Heart right ventricle (tissue), 16 donors: ENCODE measurements at regions not wholly inside any gene's neighbourhood (a gene's known extent, or its start where the extent isn't known, plus 50 kb on each side); places are given as distances from the start of the nearest gene placed in this dataset.
A peak's percentile ranks its signal among the peaks of the same experiment; 100 is the strongest.

Experiments
- ATAC-seq, 8 donors: fragments of 200-7000 bp; cut with Tn5 transposase; one replicate each; pipeline ENCODE4 v1.9.1; 2020; ENCODE audit warnings: mild to moderate bottlenecking in 8 of 8, moderate library complexity in 8 of 8, moderate number of reproducible peaks in 1 of 8
- DNase-seq, 2 donors: peaks; one replicate each; pipeline ENCODE4 v3.0.0-alpha.2; 2020
- H3K27ac ChIP-seq, 10 donors: fragments of 200-600 bp; sonication (generic) in 2 of 10; one replicate each; pipeline versions ENCODE4 v1.5.0 to v1.8.0; 2020 to 2022; ENCODE audit warnings: mild to moderate bottlenecking in 3 of 10
- H3K27me3 ChIP-seq, 7 donors: fragments of 200-600 bp; one replicate each; pipeline ENCODE4 v1.8.0; 2021 to 2022; ENCODE audit warnings: mild to moderate bottlenecking in 2 of 7
- H3K36me3 ChIP-seq, 9 donors: fragments of 200-600 bp; sonication (generic) in 1 of 9; one replicate each; pipeline versions ENCODE4 v1.5.0 to v1.8.0; 2020 to 2022; ENCODE audit warnings: mild to moderate bottlenecking in 2 of 9
- H3K4me1 ChIP-seq, 9 donors: fragments of 200-600 bp; sonication (generic) in 1 of 9; one replicate each; pipeline versions ENCODE4 v1.5.0 to v1.8.0; 2020 to 2022; ENCODE audit warnings: mild to moderate bottlenecking in 4 of 9
- H3K4me3 ChIP-seq, 10 donors: fragments of 200-600 bp; sonication (generic) in 2 of 10; one replicate each; pipeline versions ENCODE4 v1.5.0 to v1.8.0; 2020 to 2022; ENCODE audit warnings: mild to moderate bottlenecking in 7 of 10, moderate library complexity in 2 of 10
- H3K9me3 ChIP-seq, 11 donors: fragments of 200-600 bp in 10 of 11; sonication (generic) in 2 of 11; one replicate each; pipeline versions ENCODE4 v1.5.0 to v1.8.0; 2013 to 2022; ENCODE audit warnings: mild to moderate bottlenecking in 2 of 11, control low read depth in 1 of 11, moderate library complexity in 1 of 11
- CTCF ChIP-seq, 9 donors: fragments of 200-600 bp; sonication (generic) in 2 of 9; IDR thresholded peaks; one replicate each; pipeline versions ENCODE4 v1.5.0 to v1.8.0; 2021 to 2022; ENCODE audit warnings: antibody characterized with exemption in 9 of 9, mild to moderate bottlenecking in 5 of 9, moderate library complexity in 1 of 9
- WGBS, 2 donors: extraction: QIAGEN DNeasy Blood & Tissue Kit; methylation state at CpG; one replicate each; pipeline ENCODE4 v1.1.7; 2013; ENCODE audit warnings: inconsistent platforms in 1 of 2; 5-methylcytosine and 5-hydroxymethylcytosine counted together
- intact Hi-C, 10 donors: fragments of 100-400 bp; cut with DNase I; formaldehyde crosslinking; loops; one replicate each; pipeline versions ENCODE4 v1.11.1 to v1.14.2; 2022
- donor health status: Arrhythmogenic right ventricular cardiomyopathy.
- donor health status: ischemic (EF 13 %, LVEDD 7.1; RV severe dilation, severe dysfunction).
- donor health status: healthy with polysubstance abuse.
- donor health status: DM: no; HTN: yes; CAD: no.
- donor health status: DM: no; HTN: no; CAD: no.
- donor health status: ischemic (EF 25% LVEDD 6.9; RV normal size, moderate dysfunction).
- donor health status: ischemic (EF 25% LVEDD 5.7; RV mildly dilated, moderate dysfunction).
- donor health status: healthy.
- donor health status: DM: yes; HTN: yes; CAD: no.
- donor health status: Ischemic cardiomyopathy.
- donor health status: ischemic (EF 35%, LVEDD 5.7; RV mildly dilated, moderate dysfunction).
- donor health status: nonischemic (EF 11% LVEDD 7.7; RV severe dilation, severe dysfunction).
- donor health status: DM: yes; HTN: yes; CAD: no.
- donor health status: PGD.
- donor health status: ischemic (EF 29% LVEDD 5.4; RV normal size, mild dysfunction).
- donor health status: nonischemic (EF 23%, LVEDD 6.1; RV moderate dilation, normal function).

DNA sequence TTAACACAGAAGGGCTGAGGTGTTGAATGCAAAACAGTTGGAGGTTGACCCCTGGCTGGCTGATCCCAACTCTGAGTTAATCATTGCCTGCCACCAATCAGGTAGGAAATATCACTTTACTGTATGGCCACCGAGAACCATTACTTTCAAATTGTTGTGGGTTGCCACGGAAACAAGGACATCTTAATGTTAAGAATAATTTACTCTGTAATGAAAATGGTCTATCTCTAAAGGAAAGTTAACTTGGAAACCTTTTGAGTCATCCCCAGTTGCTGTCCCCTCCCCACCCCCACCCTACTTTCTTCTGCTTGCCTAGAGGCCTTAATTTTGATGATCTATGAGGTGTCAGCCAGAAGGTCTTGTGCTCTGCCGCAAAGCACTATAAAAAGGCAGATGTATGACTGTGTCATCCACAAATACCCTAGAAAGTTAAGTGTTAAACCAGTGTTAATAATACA, 78.7 kb upstream of the SNRK start:
- Histone ChIP-seq H3K27ac (no peak overlapping the region), H3K9me3 (no peaks in the 10 kb centered on the region), H3K4me3 (no peak overlapping the region), H3K27me3 (no peaks in the 10 kb centered on the region), H3K36me3 (no peaks in the 10 kb centered on the region), H3K4me1 (peaks cover 0 to 22% (median 9%) of the 10 kb centered on the region in 9 donors)
- DNase-seq (no peak), ATAC-seq (no peak)
- 87 to 91% methylated on average over 3 of the region's 3 CpGs for WGBS, 2 donors
- no peak for TF ChIP-seq CTCF (IDR thresholded peaks at IDR 0.05)
- intact Hi-C loops = no loop called here

GRCh38 chr3:43206632-43207031, 79.7 kb upstream of the SNRK start:
- Histone ChIP-seq H3K27ac (no peak overlapping the region), H3K4me1 (peaks cover 0 to 23% (median 9%) of the 10 kb centered on the region in 9 donors), H3K27me3 (no peaks in the 10 kb centered on the region), H3K4me3 (no peak overlapping the region), H3K36me3 (no peaks in the 10 kb centered on the region), H3K9me3 (no peaks in the 10 kb centered on the region)
- intact Hi-C loops = no loop called here
- ATAC-seq = no peak
- no peak for DNase-seq
- no peak for TF ChIP-seq CTCF (IDR thresholded peaks at IDR 0.05)
- WGBS, 2 donors = 94 to 95% methylated on average over 10 of the region's 10 CpGs

DNA sequence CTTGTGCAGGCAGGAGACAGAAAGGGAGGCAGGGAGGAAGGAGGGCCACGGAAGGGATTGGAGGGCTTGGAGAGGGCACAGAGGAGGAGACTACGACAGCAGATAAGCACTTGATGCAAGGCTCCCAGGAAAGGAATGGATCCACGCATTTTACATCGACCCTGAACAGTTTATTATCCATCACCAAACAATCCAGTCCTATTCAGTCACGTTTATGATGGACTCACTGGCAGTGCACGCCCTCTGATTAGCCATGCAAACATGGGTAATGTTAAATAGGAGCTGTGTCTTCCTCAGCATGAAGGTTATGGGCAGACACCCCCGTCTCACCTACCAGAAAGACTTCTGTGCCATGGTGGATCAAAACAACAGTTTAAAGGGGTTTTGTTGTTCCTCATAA, 80.2 kb upstream of the SNRK start:
- WGBS, 2 donors = 75 to 84% methylated on average over 7 of the region's 7 CpGs
- no peak for TF ChIP-seq CTCF (IDR thresholded peaks at IDR 0.05)

DNA sequence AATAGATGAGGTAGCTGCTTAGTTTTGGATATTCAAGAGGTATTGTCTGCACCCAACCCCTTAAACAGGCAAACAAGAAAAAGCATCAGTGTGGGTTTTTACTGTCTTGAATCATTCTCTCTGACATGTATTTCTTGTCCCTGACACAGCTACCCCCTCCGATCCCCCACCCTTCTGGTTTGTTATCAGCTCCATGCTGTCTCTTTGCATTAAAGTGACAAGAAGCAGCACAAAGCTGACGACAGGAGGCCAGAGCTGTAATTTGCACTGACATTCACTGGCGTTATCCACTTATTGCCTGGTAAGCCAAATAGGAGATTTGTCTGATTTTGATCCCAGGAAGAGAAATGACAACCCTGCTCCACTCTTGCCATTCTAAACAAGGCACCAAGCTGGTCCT, 83.3 kb upstream of the SNRK start:
- Histone ChIP-seq H3K36me3 (no peaks in the 10 kb centered on the region), H3K27ac (no peak overlapping the region), H3K27me3 (no peaks in the 10 kb centered on the region), H3K4me3 (no peak overlapping the region), H3K9me3 (peaks cover 0 to 16% (median 6%) of the 10 kb centered on the region in 11 donors), H3K4me1 (peaks cover 0 to 8% (median 0%) of the 10 kb centered on the region in 9 donors)
- DNase-seq (no peak), ATAC-seq (peak in 1 of 8 donors; percentile 28)
- 20 to 52% methylated on average over 3 of the region's 3 CpGs for WGBS, 2 donors
- intact Hi-C loops = no loop called here
- TF ChIP-seq CTCF (IDR thresholded peaks at IDR 0.05) = no peak

More for the DNA sequence above, 80.2 kb upstream of the SNRK start:
- ATAC-seq = no peak
- no peak overlapping the region for H3K4me3 ChIP-seq
- no peaks in the 10 kb centered on the region for H3K36me3 ChIP-seq
- H3K4me1 ChIP-seq = peaks cover 0 to 21% (median 6%) of the 10 kb centered on the region in 9 donors
- H3K27ac ChIP-seq = no peak overlapping the region
- no peak for DNase-seq
- no peaks in the 10 kb centered on the region for H3K27me3 ChIP-seq
- no peaks in the 10 kb centered on the region for H3K9me3 ChIP-seq
- intact Hi-C loops = no loop called here
